HUES6 (cell line): ENCODE measurements at regions not wholly inside any gene's neighbourhood (a gene's known extent, or its start where the extent isn't known, plus 50 kb on each side); places are given as distances from the start of the nearest gene placed in this dataset.
"Not testable (repeated sequence)": the region's sequence is repeated elsewhere in the genome, so short reads cannot be mapped to it uniquely, and the experiment has no call there.

Experiments used
- H3K27ac ChIP-seq: 2 replicates; pipeline ENCODE4 v1.7.0; 2013; ENCODE audit warnings: low read depth, mild to moderate bottlenecking, low read length, inconsistent platforms
- H3K27me3 ChIP-seq: 2 replicates; pipeline ENCODE4 v1.6.1; 2013; ENCODE audit warnings: low read length; ENCODE audit not compliant: control insufficient read depth, insufficient read depth
- H3K36me3 ChIP-seq: 2 replicates; pipeline ENCODE4 v1.6.1; 2013; ENCODE audit warnings: low read length; ENCODE audit not compliant: control insufficient read depth, insufficient read depth
- H3K4me1 ChIP-seq: 2 replicates; pipeline ENCODE4 v1.6.1; 2013; ENCODE audit warnings: low read length; ENCODE audit not compliant: control insufficient read depth, insufficient read depth
- H3K4me3 ChIP-seq: 2 replicates; pipeline ENCODE4 v1.5.1; 2013; ENCODE audit warnings: low read depth, low read length
- H3K9ac ChIP-seq: one replicate; pipeline ENCODE4 v1.6.1; 2013; ENCODE audit warnings: mild to moderate bottlenecking, low read length
- H3K9me3 ChIP-seq: 2 replicates; pipeline ENCODE4 v1.6.1; 2013; ENCODE audit warnings: low read depth, low read length; ENCODE audit not compliant: control insufficient read depth, insufficient read depth

DNA sequence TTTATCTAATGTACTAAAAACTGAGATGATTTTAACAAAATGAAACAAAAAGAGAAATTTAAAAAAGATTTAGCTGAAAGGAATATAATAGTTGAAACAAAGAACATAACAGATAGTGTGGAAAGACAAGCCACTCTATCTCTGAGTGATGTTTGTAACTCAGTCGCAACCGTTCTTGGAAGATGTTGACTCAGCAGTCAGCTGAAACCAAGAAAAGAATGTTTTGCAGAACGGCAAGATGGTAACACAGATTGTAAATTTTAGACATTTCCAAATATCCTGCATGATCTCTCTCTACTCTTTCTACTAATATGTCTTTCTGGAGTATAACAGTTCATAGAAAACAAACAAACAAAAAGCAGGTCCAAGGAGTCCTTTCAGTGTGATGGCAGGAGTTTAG is 746.1 kb upstream of the CDH6 start:
- no peaks in the 10 kb centered on the region for H3K9me3 ChIP-seq
- no peak overlapping the region for H3K27ac ChIP-seq
- no peak overlapping the region for H3K9ac ChIP-seq
- no peaks in the 10 kb centered on the region for H3K36me3 ChIP-seq
- peaks cover 8% of the 10 kb centered on the region; the same call in 1 of the 2 replicates for H3K4me1 ChIP-seq
- H3K4me3 ChIP-seq: no peak overlapping the region
- no peaks in the 10 kb centered on the region for H3K27me3 ChIP-seq

DNA sequence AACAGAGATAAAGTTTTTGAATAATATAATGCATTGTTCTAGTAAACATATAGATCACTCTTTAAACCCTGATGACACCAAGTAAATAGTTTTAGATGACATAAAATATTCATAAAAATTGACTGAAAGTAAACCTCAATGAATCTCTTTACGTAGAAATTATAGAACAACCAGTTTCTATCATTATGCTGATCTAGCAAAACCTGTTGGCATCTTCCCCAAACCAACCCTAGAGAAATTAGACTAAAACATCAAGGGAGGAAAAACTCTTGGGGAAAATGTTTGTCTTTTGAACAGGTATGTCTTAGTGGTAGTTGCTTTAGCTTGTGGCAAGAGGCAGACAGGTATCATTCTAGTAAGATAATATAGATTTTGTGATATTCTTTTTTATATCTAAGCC is 747.0 kb upstream of the CDH6 start:
- Histone ChIP-seq H3K4me3 (no peak overlapping the region), H3K4me1 (peaks cover 8% of the 10 kb centered on the region; the same call in 1 of the 2 replicates), H3K36me3 (no peaks in the 10 kb centered on the region), H3K27ac (no peak overlapping the region), H3K9me3 (no peaks in the 10 kb centered on the region), H3K27me3 (no peaks in the 10 kb centered on the region), H3K9ac (no peak overlapping the region)

DNA sequence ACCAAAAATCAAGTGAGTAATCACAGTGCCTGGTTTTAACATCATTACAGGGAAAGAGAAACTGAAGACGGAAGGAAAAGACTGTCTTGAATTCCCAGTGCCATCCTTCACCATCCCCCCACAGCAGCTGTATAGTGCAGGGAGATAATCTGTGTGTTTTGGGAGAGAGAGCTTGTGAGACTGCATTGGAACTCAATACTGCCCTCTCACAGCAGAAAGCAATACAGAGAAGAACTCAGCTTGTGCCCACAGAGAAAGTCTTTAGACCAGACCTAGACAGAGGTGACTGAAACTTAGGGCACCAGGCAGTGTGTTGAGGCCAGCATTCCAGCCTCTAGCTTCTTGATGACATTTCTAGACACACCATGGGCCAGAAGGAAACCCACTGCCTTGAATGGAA is 754.7 kb upstream of the CDH6 start:
- Histone ChIP-seq H3K27ac (no peak overlapping the region), H3K4me1 (no peaks in the 10 kb centered on the region), H3K4me3 (no peak overlapping the region), H3K9ac (no peak overlapping the region), H3K27me3 (no peaks in the 10 kb centered on the region), H3K9me3 (no peaks in the 10 kb centered on the region), H3K36me3 (no peaks in the 10 kb centered on the region)

DNA sequence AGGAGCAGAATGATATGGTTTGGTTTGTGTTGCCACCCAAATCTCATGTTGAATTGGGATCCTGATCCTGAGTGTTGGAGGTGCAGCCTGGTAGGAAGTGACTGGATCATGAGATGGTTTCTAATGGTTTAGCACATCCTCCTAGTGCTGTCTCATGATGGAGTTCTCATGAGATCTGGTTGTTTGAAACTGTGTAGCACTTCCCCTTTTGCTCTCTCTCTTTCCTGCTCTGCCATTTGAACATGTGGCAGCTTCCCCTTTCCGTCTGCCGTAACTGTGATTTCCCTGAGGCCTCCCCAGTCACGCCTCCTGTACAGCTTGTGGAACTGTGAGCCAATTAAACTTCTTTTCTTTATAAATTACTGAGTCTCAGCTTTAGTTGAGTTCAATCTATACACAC is 756.8 kb upstream of the CDH6 start:
- H3K4me3 ChIP-seq: no peak overlapping the region
- no peaks in the 10 kb centered on the region for H3K4me1 ChIP-seq
- no peak overlapping the region for H3K9ac ChIP-seq
- no peaks in the 10 kb centered on the region for H3K9me3 ChIP-seq
- H3K27ac ChIP-seq: no peak overlapping the region
- no peaks in the 10 kb centered on the region for H3K36me3 ChIP-seq
- no peaks in the 10 kb centered on the region for H3K27me3 ChIP-seq

DNA sequence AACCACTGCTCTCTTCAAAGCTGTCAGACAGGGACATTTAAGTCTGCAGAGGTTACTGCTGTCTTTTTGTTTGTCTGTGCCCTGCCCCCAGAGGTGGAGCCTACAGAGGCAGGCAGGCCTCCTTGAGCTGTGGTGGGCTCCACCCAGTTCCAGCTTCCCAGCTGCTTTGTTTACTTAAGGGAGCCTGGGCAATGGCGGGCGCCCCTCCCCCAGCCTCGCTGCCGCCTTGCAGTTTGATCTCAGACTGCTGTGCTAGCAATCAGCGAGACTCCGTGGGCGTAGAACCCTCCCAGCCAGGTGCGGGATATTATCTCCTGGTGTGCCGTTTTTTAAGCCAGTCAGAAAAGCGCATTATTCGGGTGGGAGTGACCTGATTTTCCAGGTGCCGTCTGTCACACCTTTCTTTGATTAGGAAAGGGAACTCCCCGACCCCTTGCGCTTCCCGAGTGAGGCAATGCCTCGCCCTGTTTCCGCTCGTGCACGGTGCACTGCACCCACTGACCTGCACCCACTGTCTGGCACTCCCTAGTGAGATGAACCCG is 764.5 kb upstream of the CDH6 start:
- not testable (repeated sequence) for H3K27ac ChIP-seq, H3K4me1 ChIP-seq, H3K36me3 ChIP-seq, H3K9me3 ChIP-seq, H3K27me3 ChIP-seq
- Histone ChIP-seq H3K9ac (peak overlapping the region; percentile 82), H3K4me3 (peak overlapping the region; percentile 79)

DNA sequence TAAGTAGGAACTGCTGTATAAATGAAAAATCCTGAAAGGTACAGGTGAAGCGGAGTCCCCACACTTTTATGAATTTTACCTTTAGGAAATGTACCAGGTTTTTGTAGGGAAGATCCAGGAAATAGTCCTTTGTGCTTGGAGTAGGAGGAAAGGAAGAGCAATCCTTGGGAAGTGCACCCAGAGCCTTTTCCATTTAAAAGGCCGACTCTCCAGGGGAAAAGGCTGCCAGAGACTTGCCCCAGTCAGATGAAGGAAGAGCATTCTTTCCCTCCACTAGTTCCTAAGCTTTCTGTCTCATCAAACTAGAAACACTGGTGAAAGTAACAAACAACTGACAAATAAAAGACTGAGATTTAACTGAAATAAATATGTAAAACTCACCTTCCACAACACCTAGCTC is 779.4 kb upstream of the CDH6 start:
- no peaks in the 10 kb centered on the region for H3K4me1 ChIP-seq
- H3K36me3 ChIP-seq: no peaks in the 10 kb centered on the region
- H3K4me3 ChIP-seq: no peak overlapping the region
- H3K27me3 ChIP-seq: no peaks in the 10 kb centered on the region
- no peaks in the 10 kb centered on the region for H3K9me3 ChIP-seq
- H3K9ac ChIP-seq: no peak overlapping the region
- no peak overlapping the region for H3K27ac ChIP-seq

DNA sequence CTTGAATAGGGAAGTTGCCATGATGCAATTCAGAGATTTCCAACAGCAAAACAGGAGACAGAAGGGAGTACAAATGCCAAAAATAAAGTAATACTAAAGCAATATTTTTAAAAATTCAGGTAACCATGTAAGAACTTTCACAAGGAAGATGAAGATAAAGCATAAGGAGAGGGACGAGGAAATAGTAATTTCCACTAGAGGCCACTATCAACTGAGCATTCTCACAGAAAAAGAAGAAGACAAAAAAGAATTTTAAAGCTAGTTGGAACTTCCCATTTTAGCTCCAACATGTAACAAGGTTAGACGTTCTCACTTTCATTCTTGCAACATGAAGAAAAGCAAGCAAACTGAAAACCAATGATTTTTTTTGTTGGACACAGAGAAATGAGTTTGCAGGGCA is 779.9 kb upstream of the CDH6 start:
- Histone ChIP-seq H3K36me3 (no peaks in the 10 kb centered on the region), H3K9ac (no peak overlapping the region), H3K4me1 (no peaks in the 10 kb centered on the region), H3K27me3 (no peaks in the 10 kb centered on the region), H3K4me3 (no peak overlapping the region), H3K27ac (no peak overlapping the region), H3K9me3 (no peaks in the 10 kb centered on the region)

DNA sequence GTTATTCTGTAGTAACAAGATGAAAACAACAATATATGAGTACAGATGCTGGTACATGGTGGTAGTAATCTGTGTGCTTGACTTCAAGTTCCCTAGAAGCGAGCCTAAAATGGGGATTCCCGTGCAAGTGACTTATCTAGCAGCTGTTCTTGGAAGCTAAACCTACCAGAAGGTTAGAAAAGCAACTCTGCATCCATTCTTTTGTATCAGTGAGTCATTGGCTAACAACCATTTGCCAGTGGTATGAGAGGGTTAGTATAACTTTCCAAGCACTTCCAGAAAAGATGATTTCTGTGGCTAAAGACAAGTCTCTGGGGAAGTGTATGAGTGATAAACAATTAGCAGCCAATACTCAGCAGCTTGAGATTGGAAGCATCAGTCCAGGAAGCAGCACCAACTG is 787.7 kb upstream of the CDH6 start:
- no peak overlapping the region for H3K27ac ChIP-seq
- H3K36me3 ChIP-seq: no peaks in the 10 kb centered on the region
- H3K27me3 ChIP-seq: no peaks in the 10 kb centered on the region
- H3K9me3 ChIP-seq: no peaks in the 10 kb centered on the region
- no peaks in the 10 kb centered on the region for H3K4me1 ChIP-seq
- no peak overlapping the region for H3K9ac ChIP-seq
- no peak overlapping the region for H3K4me3 ChIP-seq

DNA sequence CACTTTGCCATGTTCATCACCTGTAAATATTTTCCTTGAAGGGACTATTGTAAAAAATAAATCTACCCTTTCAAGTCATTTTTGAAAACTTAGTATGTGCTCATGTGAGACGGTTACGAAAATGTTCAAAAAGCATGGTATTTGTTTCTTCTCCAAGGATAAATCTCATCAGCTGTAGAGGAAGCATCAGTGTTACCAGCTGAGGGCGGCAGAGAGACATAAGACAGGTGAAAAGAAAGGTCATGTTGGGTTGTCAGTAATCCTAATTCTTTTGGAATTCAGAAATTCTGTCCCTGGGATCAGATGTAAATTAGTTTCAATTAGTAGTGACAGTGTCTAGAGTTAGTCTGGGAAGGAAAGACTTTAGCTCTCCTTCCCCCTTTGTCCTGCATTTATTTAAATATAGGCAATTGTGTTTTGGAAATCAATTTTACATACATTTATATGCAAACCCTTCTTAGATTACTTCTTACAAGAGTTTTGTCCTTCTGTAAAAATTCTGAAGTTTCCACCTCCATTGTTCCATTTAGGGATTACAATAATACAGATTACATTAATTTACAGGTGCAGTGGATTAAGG is 791.9 kb upstream of the CDH6 start:
- Histone ChIP-seq H3K4me3 (no peak overlapping the region), H3K36me3 (no peaks in the 10 kb centered on the region), H3K9ac (no peak overlapping the region), H3K27me3 (no peaks in the 10 kb centered on the region), H3K4me1 (no peaks in the 10 kb centered on the region), H3K9me3 (no peaks in the 10 kb centered on the region), H3K27ac (no peak overlapping the region)

DNA sequence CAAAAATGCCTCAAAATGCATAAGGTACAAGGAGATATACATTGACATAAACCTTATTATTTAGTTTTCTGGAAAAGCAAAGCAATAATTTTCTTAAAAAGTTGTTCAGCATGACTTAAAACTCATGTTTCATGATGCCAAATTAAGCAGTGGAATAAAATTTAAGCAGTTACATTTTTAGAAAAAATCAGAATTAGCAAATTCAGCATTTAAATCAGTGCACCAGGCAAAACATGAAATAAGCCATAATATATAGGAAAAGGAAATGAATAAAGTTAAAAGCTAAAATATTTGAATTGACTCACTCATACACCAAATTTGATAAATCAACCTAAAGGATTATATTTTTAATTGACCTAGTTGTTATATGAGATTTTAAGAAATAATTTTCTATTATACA is 795.1 kb upstream of the CDH6 start:
- Histone ChIP-seq H3K9ac (no peak overlapping the region), H3K4me3 (no peak overlapping the region), H3K36me3 (no peaks in the 10 kb centered on the region), H3K9me3 (no peaks in the 10 kb centered on the region), H3K27me3 (no peaks in the 10 kb centered on the region), H3K27ac (no peak overlapping the region), H3K4me1 (no peaks in the 10 kb centered on the region)

DNA sequence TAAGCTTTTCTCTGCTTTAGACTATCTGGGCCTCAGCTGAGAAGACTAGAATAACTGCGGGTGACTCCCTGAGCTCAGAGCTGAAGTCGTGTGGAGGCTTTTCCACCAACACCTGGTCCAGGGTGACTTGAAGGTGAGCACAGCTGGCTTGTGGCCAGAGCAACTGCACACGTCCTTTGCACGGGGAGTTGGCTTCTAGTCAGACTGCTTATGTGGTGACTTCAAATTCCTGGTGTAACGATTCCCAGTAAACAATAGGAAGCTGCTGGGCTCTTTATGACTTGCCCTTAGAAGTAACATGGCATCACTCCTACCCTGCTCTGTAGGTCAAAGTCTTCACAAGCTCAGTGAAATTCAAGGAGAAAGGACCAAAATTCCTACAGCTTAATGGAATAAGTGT is 800.6 kb upstream of the CDH6 start:
- Histone ChIP-seq H3K4me3 (no peak overlapping the region), H3K27me3 (no peaks in the 10 kb centered on the region), H3K4me1 (peaks cover 15% of the 10 kb centered on the region), H3K9ac (no peak overlapping the region), H3K36me3 (no peaks in the 10 kb centered on the region), H3K27ac (no peak overlapping the region), H3K9me3 (no peaks in the 10 kb centered on the region)

DNA sequence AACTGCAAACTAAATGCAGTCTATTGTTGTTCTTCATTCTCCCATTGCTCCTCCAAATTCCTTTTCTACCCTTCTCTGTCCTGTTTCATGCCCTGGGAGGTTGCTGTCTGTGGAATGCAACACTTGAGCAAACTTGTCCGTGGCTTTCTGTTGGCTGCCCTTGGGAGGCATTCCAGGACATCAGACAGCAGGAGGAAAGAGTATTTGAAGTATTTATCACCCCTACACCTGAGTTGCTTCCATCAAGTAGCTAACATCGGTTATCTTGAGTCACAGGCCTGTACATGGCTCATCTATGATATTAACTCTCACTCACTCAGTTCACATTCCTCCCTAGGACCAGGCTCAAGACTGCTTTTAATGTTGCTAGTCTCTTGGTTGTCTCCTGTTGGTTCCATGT is 803.4 kb upstream of the CDH6 start:
- Histone ChIP-seq H3K9me3 (no peaks in the 10 kb centered on the region), H3K9ac (no peak overlapping the region), H3K27ac (no peak overlapping the region), H3K36me3 (no peaks in the 10 kb centered on the region), H3K4me1 (peaks cover 23% of the 10 kb centered on the region), H3K4me3 (no peak overlapping the region), H3K27me3 (no peaks in the 10 kb centered on the region)
